ENCODE measurements at regions not wholly inside any gene's neighbourhood (a gene's known extent, or its start where the extent isn't known, plus 50 kb on each side); places are given as distances from the start of the nearest gene placed in this dataset.
"Not testable (repeated sequence)": the region's sequence is repeated elsewhere in the genome, so short reads cannot be mapped to it uniquely, and the experiment has no call there.

- intact Hi-C loops (cut with DNase I): no loop called here
- Histone ChIP-seq H3K27ac (no peak overlapping the region), H3K9me3 (no peaks in the 10 kb centered on the region), H3K4me1 (no peaks in the 10 kb centered on the region), H3K4me3 (no peak overlapping the region), H3K27me3 (no peaks in the 10 kb centered on the region), H3K36me3 (no peaks in the 10 kb centered on the region)
- no peak for DNase-seq (ENCODE audit: extremely low spot score in 2 of 2)
- TF ChIP-seq, protein P1, sequence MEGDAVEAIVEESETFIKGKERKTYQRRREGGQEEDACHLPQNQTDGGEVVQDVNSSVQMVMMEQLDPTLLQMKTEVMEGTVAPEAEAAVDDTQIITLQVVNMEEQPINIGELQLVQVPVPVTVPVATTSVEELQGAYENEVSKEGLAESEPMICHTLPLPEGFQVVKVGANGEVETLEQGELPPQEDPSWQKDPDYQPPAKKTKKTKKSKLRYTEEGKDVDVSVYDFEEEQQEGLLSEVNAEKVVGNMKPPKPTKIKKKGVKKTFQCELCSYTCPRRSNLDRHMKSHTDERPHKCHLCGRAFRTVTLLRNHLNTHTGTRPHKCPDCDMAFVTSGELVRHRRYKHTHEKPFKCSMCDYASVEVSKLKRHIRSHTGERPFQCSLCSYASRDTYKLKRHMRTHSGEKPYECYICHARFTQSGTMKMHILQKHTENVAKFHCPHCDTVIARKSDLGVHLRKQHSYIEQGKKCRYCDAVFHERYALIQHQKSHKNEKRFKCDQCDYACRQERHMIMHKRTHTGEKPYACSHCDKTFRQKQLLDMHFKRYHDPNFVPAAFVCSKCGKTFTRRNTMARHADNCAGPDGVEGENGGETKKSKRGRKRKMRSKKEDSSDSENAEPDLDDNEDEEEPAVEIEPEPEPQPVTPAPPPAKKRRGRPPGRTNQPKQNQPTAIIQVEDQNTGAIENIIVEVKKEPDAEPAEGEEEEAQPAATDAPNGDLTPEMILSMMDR (IDR thresholded peaks at IDR 0.05): no peak
- TF ChIP-seq POLR2A (IDR thresholded peaks at IDR 0.05): no peak
These were observed 134.4 kb downstream of the DACT1 start for GRCh38 chr14:58772116-58772515.

DNA sequence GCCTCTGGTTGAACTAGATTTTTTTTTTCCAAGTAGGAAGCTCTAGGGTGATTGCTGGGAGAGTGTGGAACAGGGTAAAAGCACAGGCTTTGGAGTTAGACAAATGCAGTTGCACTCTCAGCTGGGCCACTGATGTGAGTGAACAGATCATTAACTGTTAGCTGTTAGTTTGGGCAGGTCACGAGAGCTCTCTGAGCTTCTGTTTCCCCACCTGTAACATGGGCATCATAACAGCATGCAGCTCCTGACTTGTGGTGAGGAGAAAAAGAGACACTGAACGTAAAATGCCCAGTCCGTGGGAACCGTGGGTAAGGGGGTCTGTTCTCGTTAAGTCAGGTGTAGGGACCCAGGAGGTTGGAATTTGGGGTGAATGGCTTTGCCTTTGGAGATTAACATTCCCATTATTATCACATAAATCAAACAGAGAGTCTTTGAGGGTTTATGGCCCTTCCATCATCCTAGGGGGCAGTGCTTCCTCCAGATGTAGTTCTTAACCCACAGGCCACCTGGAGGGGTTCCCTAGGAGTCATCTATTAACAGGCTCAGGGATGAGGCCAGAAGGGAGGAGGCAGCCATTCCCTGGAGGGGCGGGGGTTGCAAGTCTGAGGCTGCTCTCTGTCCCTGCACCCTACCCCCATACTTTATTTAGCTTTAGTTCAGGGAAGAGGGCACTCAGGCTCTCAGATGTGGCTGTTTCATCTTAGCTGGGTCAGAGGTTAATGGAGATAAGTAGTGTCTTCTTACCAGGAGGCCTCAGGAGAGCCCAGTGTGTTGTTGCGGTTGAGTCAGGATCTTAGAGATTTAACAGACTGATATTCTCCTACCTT, 135.2 kb downstream of the DACT1 start:
- intact Hi-C loops (cut with DNase I): no loop called here
- no peaks in the 10 kb centered on the region for H3K4me1 ChIP-seq
- H3K36me3 ChIP-seq: no peaks in the 10 kb centered on the region
- no peak for DNase-seq (ENCODE audit: extremely low spot score in 2 of 2)
- no peaks in the 10 kb centered on the region for H3K9me3 ChIP-seq
- TF ChIP-seq POLR2A (IDR thresholded peaks at IDR 0.05) (no peak), POLR2AphosphoS5 (IDR thresholded peaks at IDR 0.05; ENCODE audit: insufficient read depth in 1 of 2, low read depth in 1 of 2) (no peak)
- TF ChIP-seq, protein P1 (IDR thresholded peaks at IDR 0.05): no peak
- H3K27ac ChIP-seq: no peak overlapping the region
- H3K4me3 ChIP-seq: no peak overlapping the region
- no peaks in the 10 kb centered on the region for H3K27me3 ChIP-seq

GRCh38 chr14:58774531-58774930, 136.8 kb downstream of the DACT1 start:
- Histone ChIP-seq H3K36me3 (no peaks in the 10 kb centered on the region), H3K4me3 (no peak overlapping the region), H3K4me1 (no peaks in the 10 kb centered on the region), H3K27ac (no peak overlapping the region), H3K9me3 (no peaks in the 10 kb centered on the region), H3K27me3 (no peaks in the 10 kb centered on the region)
- TF ChIP-seq, protein P1 (IDR thresholded peaks at IDR 0.05): no peak
- no peak for TF ChIP-seq POLR2AphosphoS5 (IDR thresholded peaks at IDR 0.05; ENCODE audit: insufficient read depth in 1 of 2, low read depth in 1 of 2)
- intact Hi-C loops (cut with DNase I): no loop called here
- no peak for DNase-seq (ENCODE audit: extremely low spot score in 2 of 2)

DNA sequence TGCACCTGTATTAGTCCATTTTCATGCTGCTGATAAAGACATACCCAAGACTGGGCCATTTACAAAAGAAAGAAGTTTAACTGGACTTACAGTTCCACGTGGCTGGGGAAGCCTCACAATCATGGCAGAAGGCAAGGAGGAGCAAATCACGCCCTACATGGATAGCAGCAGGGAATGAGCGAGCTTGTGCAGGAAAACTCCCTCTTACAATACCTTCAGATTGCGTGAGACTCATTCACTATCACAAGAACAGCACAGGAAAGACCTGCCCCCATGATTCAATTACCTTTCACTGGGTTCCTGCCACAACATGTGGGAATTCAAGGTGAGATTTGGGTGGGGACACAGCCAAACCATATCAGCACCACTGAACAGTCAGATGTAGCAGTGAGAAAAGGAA, 137.4 kb downstream of the DACT1 start:
- DNase-seq (ENCODE audit: extremely low spot score in 2 of 2); H3K36me3 ChIP-seq; H3K27me3 ChIP-seq; H3K9me3 ChIP-seq; H3K4me3 ChIP-seq; H3K4me1 ChIP-seq; H3K27ac ChIP-seq; intact Hi-C loops (cut with DNase I): not testable (repeated sequence)

GRCh38 chr14:58776516-58776915, 138.8 kb downstream of the DACT1 start:
- intact Hi-C loops (cut with DNase I): no loop called here
- Histone ChIP-seq H3K36me3 (no peaks in the 10 kb centered on the region), H3K27ac (no peak overlapping the region), H3K27me3 (no peaks in the 10 kb centered on the region), H3K4me3 (no peak overlapping the region), H3K4me1 (no peaks in the 10 kb centered on the region), H3K9me3 (no peaks in the 10 kb centered on the region)
- TF ChIP-seq POLR2A (IDR thresholded peaks at IDR 0.05): no peak
- no peak for TF ChIP-seq POLR2AphosphoS5 (IDR thresholded peaks at IDR 0.05; ENCODE audit: insufficient read depth in 1 of 2, low read depth in 1 of 2)
- TF ChIP-seq, protein P1 (IDR thresholded peaks at IDR 0.05): no peak
- DNase-seq (ENCODE audit: extremely low spot score in 2 of 2): no peak

Measured in vagina (tissue), 2 donors.